Daoy (cell line): ENCODE measurements at regions not wholly inside any gene's neighbourhood (a gene's known extent, or its start where the extent isn't known, plus 50 kb on each side); places are given as distances from the start of the nearest gene placed in this dataset.

ENCODE experiments used
- DNase-seq: peaks from one replicate; pipeline ENCODE4 v3.0.0-alpha.2; 2015; ENCODE audit warnings: low read depth

- DNase-seq, result no peak
Measured at GRCh38 chr6:66481216-66481615, 774.2 kb upstream of the EYS start.

- DNase-seq, result no peak
Measured at GRCh38 chr6:66478705-66479104, 771.7 kb upstream of the EYS start.

GRCh38 chr6:66435321-66435720, 728.3 kb upstream of the EYS start:
- DNase-seq, result no peak

- DNase-seq, result no peak
Measured at GRCh38 chr6:66429210-66429609, 722.2 kb upstream of the EYS start.

GRCh38 chr6:66423047-66423446, 716.0 kb upstream of the EYS start:
- no peak for DNase-seq

GRCh38 chr6:66421570-66421969, 714.5 kb upstream of the EYS start:
- no peak for DNase-seq

GRCh38 chr6:66418906-66419305, 711.9 kb upstream of the EYS start:
- no peak for DNase-seq

- no peak for DNase-seq
Measured at GRCh38 chr6:66403966-66404365, 696.9 kb upstream of the EYS start.

GRCh38 chr6:66402873-66403272, 695.8 kb upstream of the EYS start:
- DNase-seq, result no peak

- no peak for DNase-seq
Measured at GRCh38 chr6:66396549-66396948, 689.5 kb upstream of the EYS start.

GRCh38 chr6:66396145-66396544, 689.1 kb upstream of the EYS start:
- DNase-seq, result no peak

- no peak for DNase-seq
Measured at GRCh38 chr6:66390393-66390792, 683.4 kb upstream of the EYS start.

- no peak for DNase-seq
Measured at GRCh38 chr6:66376001-66376400, 669.0 kb upstream of the EYS start.

GRCh38 chr6:66369407-66369806, 662.4 kb upstream of the EYS start:
- no peak for DNase-seq

GRCh38 chr6:66362888-66363287, 655.9 kb upstream of the EYS start:
- DNase-seq, result no peak

- DNase-seq, result no peak
Measured at GRCh38 chr6:66361886-66362285, 654.9 kb upstream of the EYS start.

- DNase-seq, result no peak
Measured at GRCh38 chr6:66357781-66358180, 650.8 kb upstream of the EYS start.

GRCh38 chr6:66355471-66355870, 648.4 kb upstream of the EYS start:
- DNase-seq, result no peak

GRCh38 chr6:66344796-66345195, 637.8 kb upstream of the EYS start:
- DNase-seq, result no peak

- DNase-seq, result no peak
Measured at GRCh38 chr6:66340736-66341135, 633.7 kb upstream of the EYS start.

- no peak for DNase-seq
Measured at GRCh38 chr6:66336176-66336575, 629.1 kb upstream of the EYS start.

GRCh38 chr6:66328200-66328599, 621.2 kb upstream of the EYS start:
- DNase-seq, result no peak

GRCh38 chr6:66326228-66326627, 619.2 kb upstream of the EYS start:
- DNase-seq, result no peak

- DNase-seq, result no peak
Measured at GRCh38 chr6:66321017-66321416, 614.0 kb upstream of the EYS start.

- no peak for DNase-seq
Measured at GRCh38 chr6:66307490-66307889, 600.5 kb upstream of the EYS start.
